NCI-H748 (cell line): ENCODE measurements at regions not wholly inside any gene's neighbourhood (a gene's known extent, or its start where the extent isn't known, plus 50 kb on each side); places are given as distances from the start of the nearest gene placed in this dataset.

ENCODE experiments used
- DNase-seq: peaks from one replicate; lab custom pipeline; 2025; ENCODE audit not compliant: unreplicated experiment; lab: John Stamatoyannopoulos, UW

DNA sequence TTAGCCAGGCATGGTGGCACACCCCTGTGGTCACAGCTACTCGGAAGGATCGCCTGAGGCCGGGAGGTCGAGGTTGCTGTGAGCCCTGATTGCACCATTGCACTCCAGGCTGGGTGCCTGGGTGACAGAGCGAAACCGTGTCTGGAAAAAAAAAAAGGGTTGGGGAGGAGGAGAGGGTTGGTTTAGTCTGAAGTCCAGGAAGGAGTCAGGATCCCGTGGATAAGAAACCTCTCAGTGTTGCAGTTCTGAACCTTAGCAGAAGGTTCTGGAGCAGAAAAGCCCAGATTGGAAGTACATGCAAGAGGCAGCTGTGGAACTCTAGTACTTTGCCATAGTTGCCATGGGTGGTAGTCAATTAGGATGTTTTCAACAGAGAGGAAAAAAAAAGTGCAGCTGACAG lies 125.2 kb upstream of the CPEB4 start:
- DNase-seq, result no peak

DNA sequence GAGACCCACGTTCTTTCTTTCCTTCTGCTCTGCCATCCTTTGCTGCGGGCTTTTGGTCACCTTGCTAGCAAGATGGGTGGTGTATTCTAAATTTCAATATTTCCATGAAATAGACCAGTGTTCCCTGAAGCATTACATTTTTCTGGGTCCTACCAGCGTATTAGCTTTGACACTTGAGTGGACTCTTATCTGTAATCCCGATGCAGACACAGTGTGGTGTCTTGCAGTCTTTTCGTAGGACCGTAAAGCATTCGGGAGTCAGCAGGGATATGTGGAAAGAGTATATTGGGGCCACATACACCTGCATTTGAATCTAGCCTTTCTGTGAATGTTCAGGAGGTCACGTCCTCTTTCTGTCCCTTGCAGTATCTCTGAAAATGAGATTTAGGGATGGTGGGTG lies 124.7 kb upstream of the CPEB4 start:
- DNase-seq, result no peak

DNA sequence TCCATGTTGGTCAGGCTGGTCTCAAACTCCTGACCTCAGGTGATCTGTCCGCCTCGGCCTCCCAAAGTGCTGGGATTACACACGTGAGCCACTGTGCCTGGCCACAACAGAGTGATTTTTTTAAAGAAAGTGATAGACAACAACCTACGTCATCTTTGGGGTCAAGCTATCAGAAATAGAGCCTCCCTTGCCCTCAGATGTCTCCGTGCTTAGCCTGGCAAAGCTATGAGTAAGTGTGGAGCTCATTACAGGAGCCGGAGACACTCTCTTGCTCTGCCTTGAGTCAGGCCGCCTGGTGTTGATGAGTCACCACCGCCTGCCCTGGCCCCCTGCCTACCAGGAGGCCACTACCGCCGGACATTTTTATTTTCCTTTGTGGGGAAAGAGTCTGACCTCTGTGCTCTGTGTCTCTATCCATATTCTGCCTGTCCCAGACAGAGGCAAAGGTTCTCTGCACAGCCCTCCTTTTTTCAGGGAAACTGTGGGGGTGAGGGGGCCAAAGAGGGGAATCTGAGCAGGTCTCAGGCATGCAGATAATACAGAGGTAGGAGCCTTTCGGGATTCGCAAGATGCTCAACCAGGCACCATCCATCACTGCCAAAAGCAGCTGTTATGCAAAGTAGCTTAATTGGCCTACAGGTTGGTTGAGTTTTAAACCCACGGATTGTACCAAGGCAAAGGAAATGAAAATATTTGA lies 123.7 kb upstream of the CPEB4 start:
- DNase-seq, result no peak

DNA sequence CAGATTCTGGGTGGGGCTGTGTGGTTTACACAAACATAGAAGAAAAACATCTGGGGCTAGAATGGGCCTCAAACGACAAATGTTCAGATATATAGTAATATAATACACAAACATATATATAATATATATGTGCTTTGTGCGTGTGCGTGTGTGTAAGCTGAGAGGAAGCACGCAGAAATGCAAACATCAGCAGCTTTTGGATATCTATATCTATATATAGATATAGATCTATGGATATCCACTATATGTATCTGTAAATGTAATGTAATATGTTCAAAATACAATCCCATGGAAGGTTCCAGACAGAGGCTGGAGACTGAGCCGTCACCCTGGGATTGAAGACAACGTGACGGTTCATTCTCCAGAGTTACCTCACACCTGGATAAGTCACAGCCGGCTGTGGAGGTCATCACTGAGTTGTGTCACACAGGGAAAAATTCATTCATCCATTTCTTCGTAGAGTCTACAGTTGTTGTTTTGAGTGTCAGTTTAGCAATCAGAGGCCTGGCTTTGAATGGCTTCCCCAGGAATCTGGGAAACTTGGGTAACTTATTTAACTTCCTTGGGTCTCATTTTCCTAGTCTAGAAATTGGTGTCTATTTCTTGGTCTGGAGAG lies 123.0 kb upstream of the CPEB4 start:
- DNase-seq, result no peak

DNA sequence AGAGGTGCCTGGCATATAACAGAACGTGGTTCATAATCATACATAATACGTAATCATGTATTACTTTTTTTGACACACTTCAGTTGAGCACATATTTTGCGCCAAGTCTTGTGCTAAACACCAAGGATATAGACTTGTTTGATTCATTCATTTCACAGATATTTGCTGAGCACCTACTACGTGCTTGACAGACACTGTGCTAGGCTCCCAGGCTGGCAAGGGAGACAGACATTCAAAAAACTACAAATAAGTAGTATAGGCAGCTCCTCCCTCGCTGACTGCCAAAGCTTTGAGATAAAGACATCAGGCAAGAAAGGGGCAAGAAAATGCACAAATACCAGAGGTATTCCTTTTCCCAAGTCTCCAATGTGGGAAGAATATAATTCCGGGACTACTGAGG lies 122.5 kb upstream of the CPEB4 start:
- no peak for DNase-seq

DNA sequence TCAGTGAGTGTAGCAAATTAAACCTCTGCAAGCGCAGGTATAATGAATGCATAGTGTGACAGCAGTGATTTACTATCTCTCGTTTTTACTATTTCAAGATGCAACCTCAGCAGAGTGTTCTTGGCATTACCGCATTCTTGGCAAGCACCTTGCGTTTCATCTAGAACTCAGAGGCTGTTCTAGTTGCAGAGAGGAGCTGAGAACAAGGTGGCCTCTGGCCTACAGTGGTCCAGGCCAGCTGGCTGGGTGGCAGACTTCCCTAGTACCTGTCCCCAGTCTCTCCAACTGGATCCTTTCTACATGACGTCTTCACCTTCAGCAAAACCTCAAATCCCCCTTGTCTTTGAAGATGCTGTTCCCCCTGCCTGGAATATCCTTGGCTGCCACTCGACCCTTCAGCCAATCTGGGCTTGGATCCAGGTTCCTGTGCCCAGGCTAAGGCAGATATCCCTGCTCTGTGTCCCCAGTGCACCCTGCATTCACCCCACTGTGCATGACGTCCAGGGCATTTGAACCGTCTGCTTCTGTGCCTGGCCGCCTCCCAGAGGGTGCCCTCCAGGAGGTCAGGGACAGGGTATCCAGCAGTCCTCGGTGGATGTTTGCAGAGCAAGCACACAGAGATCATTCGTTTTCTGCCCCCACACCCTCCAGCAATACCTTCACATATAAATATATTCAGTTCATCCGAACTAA lies 120.4 kb upstream of the CPEB4 start:
- DNase-seq, result no peak

DNA sequence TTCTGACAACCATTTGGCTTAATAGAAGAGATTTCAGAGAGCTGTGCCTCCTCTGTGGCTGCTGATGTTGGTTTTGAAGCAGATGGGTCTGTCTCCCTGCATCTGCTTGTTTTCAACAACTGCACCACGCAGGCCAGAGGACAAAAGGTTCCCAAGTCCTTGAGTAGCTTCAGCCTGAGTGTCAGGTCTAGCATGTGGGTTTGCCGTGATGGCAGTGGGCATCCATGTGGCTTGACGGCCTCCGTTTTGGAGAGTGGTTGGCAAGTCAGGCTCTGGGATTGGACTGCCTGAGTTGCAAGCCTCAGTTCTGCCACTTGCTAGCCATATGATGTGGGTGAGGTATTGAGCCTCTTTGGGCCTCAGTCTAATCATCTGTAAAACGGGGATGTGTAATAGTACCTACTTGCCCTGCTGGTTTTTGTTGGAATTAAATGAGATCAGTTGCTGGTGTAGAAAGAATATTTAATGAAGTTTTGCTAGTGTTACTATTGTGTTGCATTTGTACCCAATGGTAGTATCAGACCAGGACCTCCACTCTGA lies 119.8 kb upstream of the CPEB4 start:
- no peak for DNase-seq

DNA sequence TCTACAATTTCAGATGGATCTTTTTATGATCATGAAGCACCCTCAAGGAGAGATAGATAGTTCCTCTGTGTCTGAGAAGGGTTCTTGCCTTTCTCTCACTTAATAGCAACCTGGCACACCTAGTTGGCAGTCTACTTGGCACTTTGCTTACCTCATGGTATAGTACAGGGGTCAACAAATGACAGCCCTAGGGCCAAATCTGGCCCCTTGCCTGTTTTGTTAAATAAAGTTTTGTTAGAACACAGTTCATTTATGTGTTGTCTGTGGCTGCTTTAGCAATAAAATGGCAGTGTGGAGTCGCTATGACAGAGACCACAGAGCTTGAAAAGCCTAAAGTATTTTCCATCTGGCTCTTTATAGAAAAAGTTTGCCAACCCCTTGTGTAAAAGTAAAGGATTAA lies 119.3 kb upstream of the CPEB4 start:
- no peak for DNase-seq

DNA sequence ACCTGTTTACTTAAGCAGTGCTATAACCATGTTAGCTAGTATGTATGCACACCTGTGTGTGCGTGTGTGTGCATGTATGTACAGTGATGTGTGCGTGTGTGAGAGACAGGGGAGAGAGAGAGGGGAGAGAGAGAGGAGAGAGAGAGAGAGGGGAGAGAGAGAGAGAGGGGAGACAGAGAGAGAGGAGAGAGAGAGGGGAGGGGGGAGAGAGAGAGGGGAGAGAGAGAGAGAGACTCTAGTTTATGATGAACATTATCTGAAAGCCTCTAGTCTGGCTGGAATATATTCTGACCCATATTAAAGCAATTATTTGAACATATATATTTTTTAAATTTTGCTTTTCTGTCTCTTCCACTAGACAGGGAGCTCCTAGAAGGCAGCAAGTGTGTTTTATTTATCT lies 117.5 kb upstream of the CPEB4 start:
- DNase-seq, result no peak

DNA sequence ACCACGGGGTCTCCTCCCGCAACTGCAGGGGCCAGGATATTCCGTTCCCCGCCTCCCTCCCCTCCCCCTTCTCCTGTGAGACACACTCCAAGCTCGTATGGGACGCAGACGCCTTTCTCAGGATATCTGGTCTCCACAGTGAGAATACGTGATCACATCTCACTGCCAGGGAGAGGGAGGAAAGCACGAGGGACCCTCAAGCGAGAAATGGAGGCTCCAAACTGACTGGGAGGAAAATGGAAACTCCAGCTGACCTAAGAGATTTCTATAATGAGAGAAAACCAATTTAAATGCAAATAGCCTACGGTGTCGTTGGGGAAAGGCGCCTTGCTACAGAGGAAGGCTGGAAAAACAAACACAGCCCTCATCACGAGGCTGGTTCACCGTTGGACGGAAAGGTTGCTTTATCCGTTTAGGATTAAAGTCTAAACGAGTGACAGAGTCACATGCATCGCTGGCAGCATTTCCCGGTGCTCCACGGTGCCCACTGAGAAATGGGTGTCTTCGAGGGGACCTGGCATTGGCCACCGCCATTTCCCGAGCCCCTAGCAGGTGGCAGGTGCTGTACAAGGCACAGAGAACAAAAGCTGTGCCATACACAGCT lies 116.9 kb upstream of the CPEB4 start:
- no peak for DNase-seq

DNA sequence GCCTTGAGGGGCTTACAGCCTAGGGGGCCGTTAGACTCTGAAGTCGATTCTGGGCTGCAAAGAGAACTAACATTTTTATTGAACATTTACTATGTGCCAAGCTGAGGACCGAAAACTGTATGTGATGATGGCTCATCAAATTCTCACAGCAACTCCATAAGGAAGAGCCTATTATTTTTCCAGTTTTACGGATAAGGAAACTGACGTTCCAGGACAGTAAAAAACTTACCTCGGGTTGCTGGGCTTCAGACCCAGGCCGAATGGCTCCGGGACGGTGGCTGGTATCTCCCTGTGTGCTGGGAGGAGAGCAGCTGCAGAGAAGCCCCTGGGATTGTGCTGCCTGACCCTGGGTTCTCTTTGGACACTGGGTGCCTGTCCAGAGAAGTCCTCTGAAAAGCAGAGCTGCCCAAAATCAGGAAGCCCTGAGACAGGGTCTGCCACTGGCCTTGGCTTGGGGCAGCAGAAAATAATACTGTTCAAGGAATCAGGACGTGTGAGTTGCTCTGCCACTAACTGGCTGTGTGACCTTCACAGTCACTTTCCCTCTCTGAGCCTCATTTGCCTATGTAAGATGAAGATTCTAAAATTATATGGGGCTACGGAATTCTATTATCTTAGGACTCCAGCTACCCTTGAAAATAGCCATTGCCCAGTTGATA lies 116.3 kb upstream of the CPEB4 start:
- no peak for DNase-seq

DNA sequence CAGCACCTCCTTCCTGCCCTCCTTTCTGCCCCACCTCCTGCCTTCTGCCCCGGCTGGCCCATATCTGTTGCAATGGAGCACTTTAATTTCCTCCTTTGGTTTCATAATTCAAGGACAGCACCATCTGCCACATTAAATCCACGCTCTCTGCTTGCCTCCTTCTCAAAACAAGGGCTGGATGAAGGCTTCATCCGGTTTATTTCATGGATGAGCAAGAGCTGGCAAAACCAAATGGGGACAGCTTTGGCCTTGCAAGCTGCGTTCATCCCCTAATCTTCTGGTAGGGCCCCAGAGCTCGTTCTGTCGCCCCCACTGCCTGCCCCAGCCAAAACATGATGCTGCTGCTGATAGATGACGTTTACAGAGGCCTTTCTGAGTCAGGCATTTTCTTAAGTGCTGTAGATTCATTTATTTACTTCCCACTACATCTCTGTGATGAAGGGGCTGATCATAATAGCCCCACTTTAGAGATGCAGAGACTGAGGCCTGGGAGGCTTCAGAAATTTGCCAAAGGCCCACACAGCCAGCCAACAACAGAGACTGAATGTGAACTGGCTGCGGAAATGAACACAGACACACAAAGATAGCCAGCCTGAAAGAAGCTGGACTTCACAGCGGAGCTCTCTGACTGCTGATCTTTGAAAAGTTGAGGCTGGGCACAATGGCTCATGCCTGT lies 115.6 kb upstream of the CPEB4 start:
- DNase-seq, result no peak

DNA sequence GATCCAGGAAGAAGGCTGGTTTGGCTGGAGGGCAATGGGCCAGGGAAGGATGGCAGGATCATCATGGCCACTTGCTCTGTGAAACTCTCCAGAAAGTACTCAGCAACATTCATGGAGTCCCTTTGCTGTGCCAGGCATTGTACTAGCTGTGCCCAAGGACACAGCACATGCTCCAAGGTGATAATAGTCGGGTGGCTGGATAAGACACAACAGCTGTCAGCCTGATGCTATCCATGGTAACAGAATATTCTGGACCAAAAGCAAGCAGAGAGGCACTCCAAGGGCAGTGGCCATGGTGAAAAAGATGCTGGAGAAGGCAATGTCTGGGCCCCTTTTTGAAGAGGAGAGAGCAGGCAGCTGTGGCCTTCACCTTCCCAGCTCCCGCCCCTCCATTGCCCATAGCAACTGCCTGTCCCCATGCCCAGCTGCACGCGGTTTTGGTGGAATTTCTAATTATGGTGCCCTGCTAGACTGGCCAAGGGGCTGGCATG lies 113.8 kb upstream of the CPEB4 start:
- DNase-seq, result no peak

DNA sequence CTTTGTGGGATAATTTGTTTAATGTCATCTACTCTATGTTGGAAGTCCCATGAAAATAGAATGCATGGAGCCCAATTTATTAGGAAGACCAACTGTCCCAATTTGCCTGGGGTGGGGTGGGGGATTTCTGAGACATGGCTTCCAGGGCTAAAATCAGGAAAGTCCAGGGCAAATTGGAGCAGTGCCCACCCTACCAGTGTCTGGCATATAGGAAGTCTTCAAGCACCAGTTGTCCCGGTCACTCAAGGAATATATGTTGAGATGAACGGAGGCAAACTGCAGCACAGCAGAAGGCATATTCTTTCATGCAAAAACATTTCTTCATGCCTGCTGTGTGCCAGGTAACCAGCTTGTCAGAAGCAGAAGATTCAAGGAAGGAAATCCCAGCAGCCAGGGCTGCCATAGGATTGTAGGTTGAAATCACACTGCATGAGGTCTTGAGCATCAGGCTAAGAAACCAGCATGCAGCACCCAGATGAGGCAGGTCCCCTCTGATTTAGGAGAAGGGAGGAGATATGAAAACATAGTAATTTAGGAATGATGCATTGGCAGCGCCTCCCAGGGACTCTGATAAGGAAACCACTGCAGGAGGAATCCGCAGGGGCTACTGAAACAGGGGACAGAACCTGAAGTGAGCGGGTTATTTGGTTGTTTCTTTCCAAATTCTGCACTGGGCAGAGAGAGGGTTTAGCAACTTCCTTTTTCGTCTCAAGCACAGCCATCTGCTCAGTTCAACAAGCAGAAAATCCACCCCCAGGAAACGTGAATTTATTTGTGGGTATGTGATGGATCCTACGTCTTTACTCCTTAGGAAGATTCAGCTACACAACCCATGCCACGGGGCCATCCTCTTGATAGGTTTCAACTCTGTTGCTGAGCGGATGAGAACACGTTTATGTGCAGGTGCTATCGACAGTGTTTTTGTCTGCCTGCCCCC lies 112.6 kb upstream of the CPEB4 start:
- DNase-seq, result no peak

DNA sequence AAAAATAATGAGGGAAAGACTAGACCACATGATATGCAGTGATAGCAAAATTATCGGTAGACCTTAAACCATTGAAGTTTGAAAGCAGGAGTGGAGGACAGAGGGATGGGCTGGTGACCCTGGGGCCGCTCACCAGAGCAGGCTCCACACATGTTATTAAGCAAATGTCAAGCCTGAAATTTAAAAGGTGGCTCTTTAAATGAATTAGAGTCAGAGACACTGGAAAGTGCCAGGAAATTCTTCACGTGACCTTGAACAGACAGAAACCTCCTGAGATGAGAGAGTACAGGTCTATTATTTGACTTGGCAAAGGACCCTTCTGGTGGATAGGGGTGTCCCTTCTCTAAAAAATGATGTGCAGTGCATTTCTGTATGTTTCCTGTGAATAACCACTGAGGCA lies 111.0 kb upstream of the CPEB4 start:
- no peak for DNase-seq

DNA sequence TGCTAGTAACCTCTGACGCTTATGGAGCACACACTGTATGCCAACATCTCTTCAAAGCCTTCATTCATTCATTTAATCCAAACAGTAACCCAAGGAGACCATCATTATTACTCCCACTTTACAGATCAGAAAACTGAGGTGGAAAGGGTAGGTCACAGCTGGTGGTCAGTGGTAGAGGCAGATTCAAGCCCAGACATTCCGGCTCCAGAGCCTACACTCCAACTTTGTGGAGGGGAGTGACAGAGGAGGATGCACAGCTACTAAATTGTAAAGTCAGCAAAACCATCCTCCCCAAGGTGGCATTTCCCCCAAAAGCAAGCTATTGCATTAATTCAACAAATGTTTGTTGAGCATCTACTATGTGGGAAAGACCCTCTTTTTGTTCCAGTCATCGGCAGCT lies 110.5 kb upstream of the CPEB4 start:
- no peak for DNase-seq

DNA sequence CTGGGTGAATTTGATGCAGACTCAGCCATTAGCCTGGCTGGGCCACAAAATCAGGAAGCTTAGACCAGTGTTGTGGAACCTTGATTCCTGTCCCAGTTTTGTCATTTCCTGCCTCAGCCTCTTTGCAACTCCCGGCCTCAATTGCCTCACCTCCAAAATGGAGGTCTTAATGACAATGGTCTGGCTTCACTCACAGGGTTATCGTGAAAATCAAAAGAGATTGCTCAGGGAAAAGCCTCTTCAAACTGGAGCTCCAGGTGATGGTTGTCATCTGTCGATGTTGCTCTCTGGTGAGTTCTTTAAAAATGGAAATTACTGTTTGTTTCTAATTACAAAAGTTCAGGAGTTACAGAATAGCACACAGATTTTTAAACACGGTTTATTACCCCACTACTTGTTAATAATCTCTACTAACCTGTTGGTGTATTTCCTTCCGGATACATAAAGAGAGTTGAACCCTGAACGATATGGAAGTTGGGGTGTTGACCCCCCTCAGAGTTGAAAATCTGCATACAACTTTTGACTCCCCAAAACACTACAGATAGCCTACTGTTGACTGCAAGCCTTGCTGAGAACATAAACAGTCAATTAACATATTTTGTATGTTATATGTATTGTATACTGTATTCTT lies 109.9 kb upstream of the CPEB4 start:
- DNase-seq, result no peak

DNA sequence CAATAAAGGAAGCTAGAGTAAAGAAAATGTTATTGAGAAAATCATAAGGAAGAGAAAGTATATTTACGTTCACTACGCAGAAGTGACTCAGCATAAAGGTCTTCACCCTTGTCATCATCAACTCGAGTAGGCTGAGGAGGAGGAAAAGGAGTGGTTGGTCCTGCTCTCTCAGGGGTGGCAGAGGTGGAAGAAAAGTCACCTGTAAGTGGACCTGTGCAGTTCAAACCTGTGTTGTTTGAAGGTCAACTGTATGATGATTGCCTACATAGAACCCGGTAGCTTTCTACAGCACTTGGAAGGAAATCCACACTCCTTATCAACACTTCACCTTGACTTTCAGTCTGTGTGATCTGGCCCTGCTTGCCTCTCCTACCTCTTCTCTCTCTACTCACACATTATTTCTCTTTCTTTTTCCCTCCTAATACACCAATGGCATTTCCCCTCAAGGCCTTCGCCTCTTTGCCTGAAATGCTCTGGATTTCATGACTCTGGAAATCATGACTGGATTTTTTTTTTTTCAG lies 109.3 kb upstream of the CPEB4 start:
- no peak for DNase-seq
